Thyroid gland (tissue), 4 donors: ENCODE measurements at regions not wholly inside any gene's neighbourhood (a gene's known extent, or its start where the extent isn't known, plus 50 kb on each side); places are given as distances from the start of the nearest gene placed in this dataset.

Source experiments
- DNase-seq, 2 donors: peaks; one replicate each; pipeline ENCODE4 v3.0.0-alpha.2; 2019
- H3K27ac ChIP-seq, 3 donors: fragments of 200-600 bp; sonication (generic); 1 replicate in 2 of 3; 2 replicates in 1 of 3; pipeline ENCODE4 v1.5.1; 2016 to 2019; ENCODE audit warnings: mild to moderate bottlenecking in 1 of 3, moderate library complexity in 1 of 3
- H3K27me3 ChIP-seq: fragments of 200-600 bp; sonication (generic); one replicate; pipeline ENCODE4 v1.5.1; 2019
- H3K36me3 ChIP-seq, 2 donors: fragments of 200-600 bp; sonication (generic); one replicate each; pipeline ENCODE4 v1.5.1; 2016 to 2019
- H3K4me1 ChIP-seq, 2 donors: fragments of 200-600 bp; sonication (generic); one replicate each; pipeline ENCODE4 v1.5.1; 2017 to 2019
- H3K4me3 ChIP-seq, 3 donors: fragments of 200-600 bp; sonication (generic); replicated peaks in 1 of 3; 1 replicate in 2 of 3; 2 replicates in 1 of 3; pipeline ENCODE4 v1.5.1; 2016; ENCODE audit warnings: mild to moderate bottlenecking in 1 of 3
- H3K9me3 ChIP-seq: fragments of 200-600 bp; sonication (generic); one replicate; pipeline ENCODE4 v1.5.1; 2017
- POLR2A ChIP-seq, 2 donors: fragments of 450-650 bp; IDR thresholded peaks; one replicate each; pipeline ENCODE4 v1.6.1; 2017; ENCODE audit warnings: antibody characterized with exemption in 2 of 2, mild to moderate bottlenecking in 2 of 2, moderate library complexity in 1 of 2
- WGBS, 2 donors: methylation state at CpG; one replicate each; pipeline ENCODE4 v1.1.5; 2017; 5-methylcytosine and 5-hydroxymethylcytosine counted together
- intact Hi-C: fragments of 100-400 bp; cut with DNase I; formaldehyde crosslinking; loops from one replicate; pipeline ENCODE4 v1.15.1; 2023
- TF ChIP-seq, protein P1 (sequence below), 6 experiments: fragments of 200-600 bp in 3 of 6; fragments of 450-650 bp in 3 of 6; sonication (generic) in 3 of 6; IDR thresholded peaks; one replicate each; pipeline ENCODE4 v1.5.1; 2016 to 2019; ENCODE audit warnings: antibody characterized with exemption in 6 of 6, mild to moderate bottlenecking in 2 of 6, inconsistent platforms in 1 of 6, moderate library complexity in 1 of 6

DNA sequence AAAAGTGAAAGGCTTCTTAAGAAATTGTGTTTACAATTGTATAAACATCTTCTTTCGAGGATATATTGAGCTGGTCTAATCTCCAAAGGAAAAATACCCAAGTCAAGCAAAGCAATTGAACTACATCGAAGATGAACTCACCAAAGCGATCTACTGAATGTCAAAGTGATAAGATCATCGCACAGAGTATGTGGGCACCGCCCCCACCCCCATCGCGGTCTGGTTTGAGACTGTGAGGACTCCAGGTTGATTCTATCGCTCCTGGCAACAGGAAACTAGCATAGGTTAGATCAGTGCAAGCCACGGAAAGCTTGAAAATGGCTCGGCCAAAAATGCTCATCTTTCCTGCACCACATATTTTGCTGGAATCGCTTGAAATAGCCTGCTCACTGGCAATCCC is 133.2 kb upstream of the RPS6KA2 start:
- Histone ChIP-seq H3K4me3 (no peak overlapping the region), H3K27me3 (no peaks in the 10 kb centered on the region), H3K9me3 (no peaks in the 10 kb centered on the region), H3K4me1 (peaks cover 8 to 15% of the 10 kb centered on the region in 2 donors), H3K27ac (no peak overlapping the region), H3K36me3 (no peaks in the 10 kb centered on the region)
- intact Hi-C loops = no loop called here
- TF ChIP-seq, protein P1, sequence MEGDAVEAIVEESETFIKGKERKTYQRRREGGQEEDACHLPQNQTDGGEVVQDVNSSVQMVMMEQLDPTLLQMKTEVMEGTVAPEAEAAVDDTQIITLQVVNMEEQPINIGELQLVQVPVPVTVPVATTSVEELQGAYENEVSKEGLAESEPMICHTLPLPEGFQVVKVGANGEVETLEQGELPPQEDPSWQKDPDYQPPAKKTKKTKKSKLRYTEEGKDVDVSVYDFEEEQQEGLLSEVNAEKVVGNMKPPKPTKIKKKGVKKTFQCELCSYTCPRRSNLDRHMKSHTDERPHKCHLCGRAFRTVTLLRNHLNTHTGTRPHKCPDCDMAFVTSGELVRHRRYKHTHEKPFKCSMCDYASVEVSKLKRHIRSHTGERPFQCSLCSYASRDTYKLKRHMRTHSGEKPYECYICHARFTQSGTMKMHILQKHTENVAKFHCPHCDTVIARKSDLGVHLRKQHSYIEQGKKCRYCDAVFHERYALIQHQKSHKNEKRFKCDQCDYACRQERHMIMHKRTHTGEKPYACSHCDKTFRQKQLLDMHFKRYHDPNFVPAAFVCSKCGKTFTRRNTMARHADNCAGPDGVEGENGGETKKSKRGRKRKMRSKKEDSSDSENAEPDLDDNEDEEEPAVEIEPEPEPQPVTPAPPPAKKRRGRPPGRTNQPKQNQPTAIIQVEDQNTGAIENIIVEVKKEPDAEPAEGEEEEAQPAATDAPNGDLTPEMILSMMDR (IDR thresholded peaks at IDR 0.05) = no peak
- TF ChIP-seq POLR2A (IDR thresholded peaks at IDR 0.05) = no peak
- WGBS, 2 donors = 84 to 86% methylated on average over 11 of the region's 11 CpGs
- DNase-seq = no peak

DNA sequence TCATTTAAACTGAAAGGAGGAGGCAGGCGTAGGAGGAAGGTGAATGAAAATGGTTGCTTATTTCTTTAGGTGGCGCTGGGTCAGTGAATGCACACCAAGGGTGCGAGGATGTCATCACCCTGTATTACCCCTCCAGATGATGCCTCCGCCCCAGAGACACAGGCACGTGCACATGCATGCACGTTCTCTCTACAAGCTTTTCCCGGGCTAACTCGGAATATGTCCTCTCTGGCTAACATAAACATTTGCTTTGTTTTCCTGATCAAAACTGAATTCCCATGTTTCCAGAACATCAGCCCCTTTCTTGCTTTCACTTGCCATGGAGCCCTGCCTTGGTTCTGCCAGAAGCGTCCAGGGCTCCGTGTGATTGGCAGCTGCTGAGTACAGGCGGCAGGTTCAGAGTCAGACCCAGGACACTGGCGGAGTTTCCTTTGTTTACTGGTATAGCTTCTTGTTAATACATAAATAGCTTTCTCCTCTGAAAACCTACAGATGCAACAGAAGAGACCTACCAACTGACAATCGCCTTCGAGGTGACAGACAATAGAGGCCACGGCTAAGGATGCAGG is 131.2 kb upstream of the RPS6KA2 start:
- Histone ChIP-seq H3K4me3 (peak overlapping the region in 1 of 3 donors; percentile 6), H3K36me3 (no peaks in the 10 kb centered on the region), H3K9me3 (no peaks in the 10 kb centered on the region), H3K27ac (no peak overlapping the region), H3K27me3 (no peaks in the 10 kb centered on the region), H3K4me1 (peaks cover 8 to 15% of the 10 kb centered on the region in 2 donors)
- TF ChIP-seq, protein P1 (IDR thresholded peaks at IDR 0.05) = no peak
- no peak for TF ChIP-seq POLR2A (IDR thresholded peaks at IDR 0.05)
- intact Hi-C loops = no loop called here
- 72% methylated on average over 15 of the region's 15 CpGs for WGBS, 2 donors
- DNase-seq = no peak

DNA sequence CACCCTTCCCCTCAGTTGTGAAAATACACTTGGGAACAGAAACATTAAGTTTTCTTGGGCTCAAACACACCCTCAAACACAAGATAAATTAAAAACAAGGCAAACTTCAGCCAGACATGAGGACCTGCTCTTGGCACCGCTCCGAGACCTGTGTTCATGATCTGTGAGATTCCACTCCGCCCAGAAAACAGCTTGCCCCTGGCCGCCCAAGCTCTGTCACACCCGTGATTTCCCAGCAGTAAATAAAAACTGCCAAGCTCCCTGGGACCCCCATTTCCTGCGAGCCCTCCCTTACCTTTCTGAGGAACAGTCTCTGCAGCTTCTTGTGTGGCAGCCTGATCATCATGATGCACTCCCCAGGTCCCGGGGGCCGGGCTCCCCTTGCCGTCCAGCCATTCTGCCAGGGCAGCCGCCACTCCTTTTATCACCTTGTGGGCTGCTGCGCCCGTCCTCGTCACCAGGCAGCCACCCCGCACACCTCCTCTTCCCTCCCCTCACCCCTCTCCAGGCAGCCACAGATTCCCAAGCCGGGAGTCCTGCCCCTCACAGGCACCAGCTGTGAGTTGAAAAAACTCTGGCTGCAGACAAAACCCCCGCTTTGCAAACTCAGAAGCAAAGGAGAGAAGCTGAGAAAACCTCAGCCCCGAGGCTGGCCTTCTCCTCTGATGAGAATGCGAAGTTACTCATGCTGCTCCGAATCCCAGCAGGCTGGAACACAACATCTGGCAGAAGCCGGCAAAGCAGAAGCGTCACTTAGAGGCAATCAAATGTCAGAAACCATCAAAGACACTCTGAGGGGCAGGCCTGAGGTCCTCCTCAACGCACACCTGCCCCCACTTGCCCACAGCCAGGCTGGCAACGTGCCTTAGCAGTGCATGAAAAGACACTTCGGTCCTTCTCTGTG is 130.4 kb upstream of the RPS6KA2 start:
- no peaks in the 10 kb centered on the region for H3K9me3 ChIP-seq
- H3K36me3 ChIP-seq = no peaks in the 10 kb centered on the region
- WGBS, 2 donors = 11 to 13% methylated on average over 22 to 23 of the region's 24 CpGs
- TF ChIP-seq, protein P1 (IDR thresholded peaks at IDR 0.05) = no peak
- no peak for TF ChIP-seq POLR2A (IDR thresholded peaks at IDR 0.05)
- peaks cover 8 to 15% of the 10 kb centered on the region in 2 donors for H3K4me1 ChIP-seq
- H3K27ac ChIP-seq = peak overlapping the region in 1 of 3 donors; percentile 20
- H3K4me3 ChIP-seq = peak overlapping the region in 1 of 3 donors; percentile 6
- intact Hi-C loops = no loop called here
- DNase-seq = peak; percentile 69 to 76
- no peaks in the 10 kb centered on the region for H3K27me3 ChIP-seq

GRCh38 chr6:166754218-166755030 is 127.4 kb upstream of the RPS6KA2 start:
- Histone ChIP-seq H3K27ac (no peak overlapping the region), H3K27me3 (no peaks in the 10 kb centered on the region), H3K9me3 (no peaks in the 10 kb centered on the region), H3K4me1 (peaks cover 8 to 15% of the 10 kb centered on the region in 2 donors), H3K36me3 (no peaks in the 10 kb centered on the region), H3K4me3 (no peak overlapping the region)
- 90 to 91% methylated on average over 12 to 13 of the region's 13 CpGs for WGBS, 2 donors
- intact Hi-C loops = no loop called here
- no peak for TF ChIP-seq POLR2A (IDR thresholded peaks at IDR 0.05)
- TF ChIP-seq, protein P1 (IDR thresholded peaks at IDR 0.05) = no peak
- DNase-seq = no peak
